H1 (cell line): ENCODE measurements at regions not wholly inside any gene's neighbourhood (a gene's known extent, or its start where the extent isn't known, plus 50 kb on each side); places are given as distances from the start of the nearest gene placed in this dataset.

ENCODE experiments used
- CTCF ChIA-PET: fragments of 300-600 bp; sonication (Branson Sonifier 250); formaldehyde crosslinking; loops from one replicate; lab custom pipeline; 2021; ENCODE audit not compliant: partially characterized antibody; lab: Charles Lee
- POLR2A ChIA-PET: fragments of 300-600 bp; sonication (Branson Sonifier 250); formaldehyde crosslinking; loops from one replicate; lab custom pipeline; 2021; ENCODE audit warnings: inconsistent platforms; ENCODE audit not compliant: partially characterized antibody; lab: Charles Lee
- DNase-seq, 2 experiments: peaks; one replicate each; pipeline versions ENCODE4 v3.0.0 to v3.0.0-alpha.2; 2010 to 2022; ENCODE audit warnings: low spot score in 2 of 2, low read depth in 1 of 2, mixed read lengths in 1 of 2
- FAIRE-seq: peaks from 2 replicates; lab custom pipeline; 2011; peaks lifted over from hg19 to GRCh38; lab: Jason Lieb, UNC
- H2AFZ ChIP-seq: 2 replicates; pipeline ENCODE4 v1.8.1; 2012; ENCODE audit warnings: low read length, inconsistent platforms
- H2AK5ac ChIP-seq: 2 replicates; pipeline ENCODE4 v1.6.1; 2013; ENCODE audit warnings: low read depth, low read length
- H2BK120ac ChIP-seq: replicated peaks from 2 replicates; pipeline ENCODE3; 2013; ENCODE audit warnings: low read depth, low read length, inconsistent platforms
- H2BK12ac ChIP-seq: 2 replicates; pipeline ENCODE4 v1.6.1; 2013; ENCODE audit warnings: low read depth, low read length
- H2BK15ac ChIP-seq: 2 replicates; pipeline ENCODE4 v1.6.1; 2013; ENCODE audit warnings: low read length
- H2BK20ac ChIP-seq: 2 replicates; pipeline ENCODE4 v1.6.1; 2013; ENCODE audit warnings: low read length
- H2BK5ac ChIP-seq: 2 replicates; pipeline ENCODE4 v1.6.1; 2013; ENCODE audit warnings: low read depth, low read length
- H3K14ac ChIP-seq: 2 replicates; pipeline ENCODE4 v1.6.1; 2013; ENCODE audit warnings: inconsistent platforms; ENCODE audit not compliant: insufficient read length
- H3K18ac ChIP-seq: 2 replicates; pipeline ENCODE4 v1.6.1; 2013; ENCODE audit warnings: low read length; ENCODE audit errors: extremely low read depth
- H3K23ac ChIP-seq: 2 replicates; pipeline ENCODE4 v1.6.1; 2013; ENCODE audit warnings: inconsistent platforms; ENCODE audit not compliant: insufficient read length
- H3K23me2 ChIP-seq: 2 replicates; pipeline ENCODE4 v1.6.1; 2013; ENCODE audit warnings: low read depth, low read length
- H3K27ac ChIP-seq: 2 replicates; pipeline ENCODE4 v1.6.1; 2011; ENCODE audit warnings: low read depth, low read length, inconsistent platforms
- H3K27me3 ChIP-seq, 4 experiments: replicated peaks in 1 of 4; 1 replicate in 1 of 4; 2 replicates in 3 of 4; pipeline versions ENCODE4 v1.6.1 to v1.8.1; 2011 to 2013; ENCODE audit warnings: low read length in 3 of 4, mild to moderate bottlenecking in 3 of 4, inconsistent platforms in 2 of 4, mixed read lengths in 2 of 4, moderate library complexity in 1 of 4; ENCODE audit not compliant: control insufficient read depth in 3 of 4, insufficient read depth in 3 of 4; ENCODE audit errors: extremely low read depth in 1 of 4
- H3K36me3 ChIP-seq, 4 experiments: 2 replicates each; pipeline versions ENCODE4 v1.6.1 to v1.8.1; 2011 to 2013; ENCODE audit warnings: mild to moderate bottlenecking in 4 of 4, low read length in 3 of 4, moderate library complexity in 2 of 4, control low read depth in 1 of 4, inconsistent platforms in 1 of 4; ENCODE audit not compliant: insufficient read depth in 4 of 4, control insufficient read depth in 2 of 4
- H3K4ac ChIP-seq: replicated peaks from 2 replicates; pipeline ENCODE3; 2013; ENCODE audit warnings: low read length, low read depth, mixed read lengths, inconsistent platforms; ENCODE audit not compliant: insufficient read length
- H3K4me1 ChIP-seq, 4 experiments: replicated peaks in 1 of 4; 1 replicate in 1 of 4; 2 replicates in 3 of 4; pipeline versions ENCODE4 v1.6.1 to v1.8.1; 2011 to 2013; ENCODE audit warnings: low read length in 3 of 4, inconsistent platforms in 2 of 4, mixed read lengths in 1 of 4; ENCODE audit not compliant: insufficient read depth in 4 of 4, control insufficient read depth in 3 of 4
- H3K4me2 ChIP-seq, 2 experiments: 2 replicates each; pipeline versions ENCODE4 v1.6.1 to v1.8.1; 2011 to 2013; ENCODE audit warnings: low read depth in 2 of 2, low read length in 2 of 2, control low read depth in 1 of 2, inconsistent platforms in 1 of 2, mild to moderate bottlenecking in 1 of 2; ENCODE audit not compliant: insufficient read depth in 1 of 2
- H3K4me3 ChIP-seq, 4 experiments: fragments of 200-600, 300-600 bp in 1 of 4; sonication (generic), shearing (Covaris generic), sonication (Bioruptor Twin) in 1 of 4; 2 replicates each; pipeline versions ENCODE4 v1.5.1 to v1.8.1; 2011 to 2016; ENCODE audit warnings: low read length in 4 of 4, low read depth in 3 of 4, control low read depth in 2 of 4, inconsistent platforms in 2 of 4, mild to moderate bottlenecking in 2 of 4, mixed read lengths in 1 of 4, moderate library complexity in 1 of 4; ENCODE audit not compliant: insufficient read depth in 2 of 4; ENCODE audit errors: extremely low read depth in 1 of 4
- H3K56ac ChIP-seq: replicated peaks from 2 replicates; pipeline ENCODE3; 2013; ENCODE audit warnings: low read depth, mild to moderate bottlenecking, mixed read lengths, low read length, inconsistent platforms; ENCODE audit not compliant: insufficient read length
- H3K79me1 ChIP-seq: 2 replicates; pipeline ENCODE4 v1.6.1; 2013; ENCODE audit warnings: low read depth, low read length, control low read depth
- H3K79me2 ChIP-seq, 2 experiments: 2 replicates each; pipeline versions ENCODE4 v1.6.1 to v1.8.1; 2012 to 2013; ENCODE audit warnings: low read length in 2 of 2, mild to moderate bottlenecking in 2 of 2, inconsistent platforms in 1 of 2; ENCODE audit not compliant: insufficient read depth in 2 of 2, control insufficient read depth in 1 of 2
- H3K9ac ChIP-seq, 4 experiments: replicated peaks in 1 of 4; 1 replicate in 1 of 4; 2 replicates in 3 of 4; pipeline versions ENCODE4 v1.6.1 to v1.8.1; 2011 to 2013; ENCODE audit warnings: low read depth in 3 of 4, low read length in 3 of 4, control low read depth in 2 of 4, mild to moderate bottlenecking in 2 of 4, moderate library complexity in 2 of 4, inconsistent platforms in 1 of 4; ENCODE audit errors: extremely low read depth in 1 of 4
- H3K9me3 ChIP-seq, 2 experiments: 2 replicates each; pipeline versions ENCODE4 v1.6.1 to v1.8.1; 2012 to 2013; ENCODE audit warnings: mild to moderate bottlenecking in 2 of 2, moderate library complexity in 2 of 2, control low read depth in 1 of 2, inconsistent platforms in 1 of 2, low read depth in 1 of 2, low read length in 1 of 2, mixed read lengths in 1 of 2; ENCODE audit not compliant: insufficient read depth in 2 of 2
- H4K20me1 ChIP-seq, 2 experiments: replicated peaks in 1 of 2; 2 replicates each; pipeline versions ENCODE3 to v1.8.1; 2011 to 2013; ENCODE audit warnings: inconsistent platforms in 2 of 2, low read length in 2 of 2, mild to moderate bottlenecking in 1 of 2; ENCODE audit not compliant: insufficient read depth in 2 of 2, control insufficient read depth in 1 of 2
- H4K5ac ChIP-seq: 2 replicates; pipeline ENCODE4 v1.6.1; 2013; ENCODE audit warnings: low read length, low read depth, mixed read lengths, inconsistent platforms; ENCODE audit not compliant: insufficient read length
- H4K8ac ChIP-seq: 2 replicates; pipeline ENCODE4 v1.8.0; 2013; ENCODE audit warnings: mild to moderate bottlenecking, moderate library complexity, low read length, inconsistent platforms; ENCODE audit not compliant: insufficient read depth; ENCODE audit errors: extremely low read depth
- H4K91ac ChIP-seq: replicated peaks from 2 replicates; pipeline ENCODE3; 2013; ENCODE audit warnings: low read length, mixed read lengths, inconsistent platforms; ENCODE audit not compliant: insufficient read length
- BRCA1 ChIP-seq: IDR thresholded peaks from 2 replicates; pipeline ENCODE4 v1.6.1; 2012; ENCODE audit warnings: low read depth, low read length, improper control_type of control experiment
- CHD2 ChIP-seq: IDR thresholded peaks from 2 replicates; pipeline ENCODE4 v1.6.1; 2012; ENCODE audit warnings: low read length, improper control_type of control experiment
- HDAC2 ChIP-seq, 2 experiments: fragments of 300-600 bp in 1 of 2; sonication (generic) in 1 of 2; IDR thresholded peaks; 2 replicates each; pipeline ENCODE4 v1.6.1; 2011 to 2012; ENCODE audit warnings: low read depth in 2 of 2, low read length in 2 of 2, mild to moderate bottlenecking in 2 of 2, moderate library complexity in 2 of 2, borderline replicate concordance in 1 of 2, inconsistent platforms in 1 of 2
- RNF2 ChIP-seq: fragments of 200-900, 300-1000 bp; sonication (generic); IDR thresholded peaks from 2 replicates; pipeline ENCODE4 v1.7.1; 2016; ENCODE audit warnings: borderline replicate concordance, low read depth, mild to moderate bottlenecking, antibody characterized with exemption, low read length; ENCODE audit not compliant: poor library complexity, severe bottlenecking; ENCODE audit errors: missing control alignments
- SRF ChIP-seq: IDR thresholded peaks from 2 replicates; pipeline ENCODE4 v1.6.1; 2011; ENCODE audit warnings: mild to moderate bottlenecking, low read depth, low read length, moderate library complexity
- TAF7 ChIP-seq: optimal IDR thresholded peaks from 2 replicates; pipeline ENCODE3; 2011; ENCODE audit warnings: low read depth, mild to moderate bottlenecking, inconsistent platforms, low read length, moderate library complexity, borderline replicate concordance
- WGBS, 2 experiments: shearing (Covaris generic) in 1 of 2; methylation state at CpG; one replicate each; pipeline versions ENCODE4 v1.1.6 to v1.1.7; 2013 to 2015; ENCODE audit warnings: low lambda C conversion rate in 2 of 2, mixed read lengths in 2 of 2, inconsistent platforms in 1 of 2, low coverage in 1 of 2, missing lambda C conversion rate in 1 of 2; ENCODE audit not compliant: insufficient replicate concordance in 2 of 2, insufficient coverage in 1 of 2, insufficient read length in 1 of 2; ENCODE audit errors: extremely low coverage in 1 of 2, missing lambda C conversion rate in 1 of 2; 5-methylcytosine and 5-hydroxymethylcytosine counted together
- TF ChIP-seq, protein P1 (sequence below): IDR thresholded peaks from 2 replicates; pipeline ENCODE4 v1.6.1; 2012; ENCODE audit warnings: low read length, inconsistent platforms
- TF ChIP-seq, protein P2 (sequence below): IDR thresholded peaks from 2 replicates; pipeline ENCODE4 v1.6.1; 2011; ENCODE audit warnings: low read depth, mild to moderate bottlenecking, low read length; ENCODE audit not compliant: insufficient read depth
- TF ChIP-seq, protein P3 (sequence below), 3 experiments: IDR thresholded peaks; 1 replicate in 2 of 3; 2 replicates in 1 of 3; pipeline versions ENCODE4 v1.5.1 to v1.6.1; 2011; ENCODE audit warnings: low read length in 3 of 3, mild to moderate bottlenecking in 3 of 3, inconsistent platforms in 2 of 3, low read depth in 1 of 3, moderate library complexity in 1 of 3; ENCODE audit not compliant: insufficient read depth in 1 of 3; ENCODE audit errors: control extremely low read depth in 1 of 3

DNA sequence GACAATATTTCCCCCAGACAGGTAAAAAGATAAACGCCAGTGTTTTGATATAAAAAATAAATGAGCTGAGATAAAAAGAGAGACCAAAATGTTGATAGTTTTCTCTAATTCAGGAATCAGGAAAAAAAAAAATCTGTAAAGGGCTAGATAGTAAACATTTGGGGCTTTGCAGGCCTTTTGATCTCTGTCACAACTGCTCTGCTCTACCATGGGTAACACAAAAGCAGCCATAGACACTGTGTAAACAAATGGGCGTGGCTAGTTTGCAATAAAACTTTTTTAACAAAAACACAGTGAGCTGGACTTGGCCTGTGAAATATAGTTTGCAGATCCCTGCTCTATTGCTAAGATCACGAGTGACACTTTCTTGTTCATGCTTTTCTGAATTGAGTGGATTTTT, 219.1 kb upstream of the STXBP5 start:
- FAIRE-seq (no peak), DNase-seq (no peak)
- Histone ChIP-seq H3K79me1 (no peaks in the 10 kb centered on the region), H3K4me1 (no peaks in the 10 kb centered on the region), H2BK120ac (no peak overlapping the region), H3K4me3 (no peak overlapping the region), H3K4me2 (no peak overlapping the region), H3K9ac (no peak overlapping the region), H3K4ac (no peak overlapping the region), H3K27me3 (no peaks in the 10 kb centered on the region), H4K91ac (no peak overlapping the region), H3K56ac (no peak overlapping the region), H4K20me1 (no peaks in the 10 kb centered on the region), H2AK5ac (no peak overlapping the region), H3K18ac (no peak overlapping the region), H3K14ac (no peak overlapping the region), H3K79me2 (no peaks in the 10 kb centered on the region), H2BK12ac (no peak overlapping the region), H2BK5ac (no peak overlapping the region), H2AFZ (no peak overlapping the region), H3K23me2 (no peaks in the 10 kb centered on the region), H3K36me3 (no peaks in the 10 kb centered on the region), H4K5ac (no peak overlapping the region), H4K8ac (no peak overlapping the region), H3K27ac (no peak overlapping the region), H2BK15ac (no peak overlapping the region), H3K23ac (no peak overlapping the region), H3K9me3 (no peaks in the 10 kb centered on the region), H2BK20ac (no peak overlapping the region)
- 85% methylated on average over 3 of the region's 3 CpGs; no CpG with 5 or more reads in 1 of the 2 experiments for WGBS, 2 experiments
- POLR2A ChIA-PET = no interaction called here
- CTCF ChIA-PET = interaction anchor here (1.1 to 1.3 kb wide), 2 partner anchors 21 to 48 kb away, joined by 3 to 4 read pairs; no protein-coding TSS in a partner anchor
- TF ChIP-seq RNF2 (no peak), CHD2 (no peak), HDAC2 (IDR thresholded peaks at IDR 0.05; ENCODE audit: borderline replicate concordance in 1 of 2, low read depth in 2 of 2, low read length in 2 of 2) (no peak), SRF (no peak), BRCA1 (no peak), TAF7 (no peak)
- TF ChIP-seq, protein P1, sequence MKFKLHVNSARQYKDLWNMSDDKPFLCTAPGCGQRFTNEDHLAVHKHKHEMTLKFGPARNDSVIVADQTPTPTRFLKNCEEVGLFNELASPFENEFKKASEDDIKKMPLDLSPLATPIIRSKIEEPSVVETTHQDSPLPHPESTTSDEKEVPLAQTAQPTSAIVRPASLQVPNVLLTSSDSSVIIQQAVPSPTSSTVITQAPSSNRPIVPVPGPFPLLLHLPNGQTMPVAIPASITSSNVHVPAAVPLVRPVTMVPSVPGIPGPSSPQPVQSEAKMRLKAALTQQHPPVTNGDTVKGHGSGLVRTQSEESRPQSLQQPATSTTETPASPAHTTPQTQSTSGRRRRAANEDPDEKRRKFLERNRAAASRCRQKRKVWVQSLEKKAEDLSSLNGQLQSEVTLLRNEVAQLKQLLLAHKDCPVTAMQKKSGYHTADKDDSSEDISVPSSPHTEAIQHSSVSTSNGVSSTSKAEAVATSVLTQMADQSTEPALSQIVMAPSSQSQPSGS = no peak
- TF ChIP-seq, protein P2, sequence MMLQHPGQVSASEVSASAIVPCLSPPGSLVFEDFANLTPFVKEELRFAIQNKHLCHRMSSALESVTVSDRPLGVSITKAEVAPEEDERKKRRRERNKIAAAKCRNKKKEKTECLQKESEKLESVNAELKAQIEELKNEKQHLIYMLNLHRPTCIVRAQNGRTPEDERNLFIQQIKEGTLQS = no peak
- TF ChIP-seq, protein P3, sequence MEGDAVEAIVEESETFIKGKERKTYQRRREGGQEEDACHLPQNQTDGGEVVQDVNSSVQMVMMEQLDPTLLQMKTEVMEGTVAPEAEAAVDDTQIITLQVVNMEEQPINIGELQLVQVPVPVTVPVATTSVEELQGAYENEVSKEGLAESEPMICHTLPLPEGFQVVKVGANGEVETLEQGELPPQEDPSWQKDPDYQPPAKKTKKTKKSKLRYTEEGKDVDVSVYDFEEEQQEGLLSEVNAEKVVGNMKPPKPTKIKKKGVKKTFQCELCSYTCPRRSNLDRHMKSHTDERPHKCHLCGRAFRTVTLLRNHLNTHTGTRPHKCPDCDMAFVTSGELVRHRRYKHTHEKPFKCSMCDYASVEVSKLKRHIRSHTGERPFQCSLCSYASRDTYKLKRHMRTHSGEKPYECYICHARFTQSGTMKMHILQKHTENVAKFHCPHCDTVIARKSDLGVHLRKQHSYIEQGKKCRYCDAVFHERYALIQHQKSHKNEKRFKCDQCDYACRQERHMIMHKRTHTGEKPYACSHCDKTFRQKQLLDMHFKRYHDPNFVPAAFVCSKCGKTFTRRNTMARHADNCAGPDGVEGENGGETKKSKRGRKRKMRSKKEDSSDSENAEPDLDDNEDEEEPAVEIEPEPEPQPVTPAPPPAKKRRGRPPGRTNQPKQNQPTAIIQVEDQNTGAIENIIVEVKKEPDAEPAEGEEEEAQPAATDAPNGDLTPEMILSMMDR (IDR thresholded peaks at IDR 0.05; ENCODE audit: control extremely low read depth in 1 of 3, insufficient read depth in 1 of 3, low read depth in 1 of 3, low read length in 3 of 3) = no peak
